OCI-M1 (cell line): ENCODE measurements at regions not wholly inside any gene's neighbourhood (a gene's known extent, or its start where the extent isn't known, plus 50 kb on each side); places are given as distances from the start of the nearest gene placed in this dataset.
"Not testable (repeated sequence)": the region's sequence is repeated elsewhere in the genome, so short reads cannot be mapped to it uniquely, and the experiment has no call there.

Experiments
- DNase-seq: peaks from one replicate; lab custom pipeline; 2025; lab: John Stamatoyannopoulos, UW

- not testable (repeated sequence) for DNase-seq
Observed at GRCh38 chr5:125253634-125254033, 507.2 kb upstream of the ZNF608 start.

DNA sequence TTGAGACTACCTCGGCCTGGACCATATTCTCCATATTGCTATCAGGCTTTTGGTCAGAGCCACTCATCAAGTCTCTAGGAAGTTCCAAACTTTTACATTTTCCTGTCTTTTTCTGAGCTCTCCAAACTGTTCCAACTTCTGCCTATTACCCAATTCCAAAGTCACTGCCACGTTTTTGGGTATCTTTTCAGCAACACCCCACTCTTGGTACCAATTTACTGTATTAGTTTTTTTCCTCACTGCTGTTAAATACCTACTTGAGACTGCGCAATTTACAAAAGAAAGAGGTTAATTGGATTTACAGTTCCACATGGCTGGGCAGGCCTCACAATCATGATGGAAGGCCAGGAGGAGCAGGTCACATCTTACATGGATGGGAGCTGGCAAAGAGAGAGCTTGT lies 507.8 kb upstream of the ZNF608 start:
- DNase-seq: no peak

- DNase-seq: no peak
Observed at GRCh38 chr5:125256296-125256695, 509.9 kb upstream of the ZNF608 start.

DNA sequence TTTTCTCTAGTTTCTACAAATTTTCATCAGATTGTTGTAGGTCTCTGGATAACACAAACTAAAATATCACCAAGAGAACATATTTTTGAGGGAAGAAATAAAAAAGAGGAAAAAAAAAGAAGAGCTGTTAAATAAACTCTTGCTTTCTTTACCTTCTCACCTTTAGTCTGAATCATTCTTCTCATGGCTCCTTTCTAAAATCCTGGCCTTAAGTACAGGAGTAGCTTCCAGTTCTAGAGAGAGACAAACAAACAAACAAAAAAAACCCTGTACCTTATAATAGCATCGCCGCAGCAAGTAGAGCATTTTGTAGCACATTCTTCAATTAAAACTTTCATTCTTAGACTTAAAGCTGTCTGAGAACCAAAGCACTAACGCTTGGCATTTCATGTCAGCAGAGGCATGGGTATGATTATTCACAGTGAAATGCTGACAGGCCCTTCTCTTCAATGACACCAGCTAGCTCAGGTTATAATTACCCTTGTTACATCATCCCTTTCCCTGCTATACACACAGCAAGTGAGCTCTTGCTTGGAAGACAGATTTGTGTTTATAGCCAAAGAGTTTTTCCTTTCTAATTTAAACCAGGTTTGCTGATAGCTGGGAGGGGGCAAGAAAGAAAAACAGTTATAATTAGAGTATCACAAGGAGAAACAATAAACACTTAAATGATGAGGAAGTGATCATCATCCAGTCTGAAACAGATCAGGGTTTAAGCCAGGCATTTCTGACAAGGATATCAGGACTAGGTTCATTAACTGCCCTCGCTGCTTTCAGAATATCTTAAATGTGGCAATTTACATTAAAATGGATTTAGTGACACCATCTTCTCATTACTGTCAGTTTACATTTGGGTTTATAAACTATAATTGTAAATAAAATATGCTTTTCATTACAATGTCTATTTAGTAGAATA lies 510.9 kb upstream of the ZNF608 start:
- no peak for DNase-seq

DNA sequence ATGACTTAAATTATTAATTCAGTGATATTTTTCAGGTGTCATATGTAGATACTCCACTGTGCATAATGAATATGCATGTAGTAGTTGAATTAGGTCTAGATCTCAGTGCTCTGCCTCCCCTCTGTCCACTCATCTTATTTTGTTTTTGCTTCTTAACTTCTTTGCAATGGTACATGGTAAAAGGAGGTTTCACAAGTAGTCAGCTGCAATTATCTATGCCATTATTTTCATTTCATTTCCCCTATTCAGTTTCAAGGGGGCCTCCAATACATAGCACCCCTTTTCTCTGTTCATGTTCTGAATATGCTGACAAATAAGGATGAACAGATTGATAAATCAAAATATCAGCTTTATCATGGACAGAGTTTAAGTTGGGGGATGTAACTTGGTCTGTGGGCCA lies 511.6 kb upstream of the ZNF608 start:
- DNase-seq: no peak

DNA sequence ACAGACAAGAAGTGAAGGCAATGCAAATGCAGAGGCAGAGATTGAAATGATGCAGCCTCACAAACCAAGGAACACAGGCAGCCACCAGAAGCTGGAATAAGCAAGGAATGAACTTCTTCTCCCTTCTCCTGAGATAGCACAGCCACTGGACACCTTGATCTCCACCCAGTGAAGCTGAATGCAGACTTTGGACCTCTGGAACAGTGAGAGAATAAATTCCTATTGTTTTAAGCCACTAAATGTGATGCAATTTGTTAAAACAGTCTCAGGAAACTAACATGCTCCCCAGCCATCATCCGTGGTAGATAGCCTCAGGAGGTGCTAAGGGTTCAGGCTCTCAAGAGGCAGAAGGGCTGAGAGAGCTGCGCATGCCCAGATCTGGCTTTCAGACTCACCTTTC lies 512.2 kb upstream of the ZNF608 start:
- DNase-seq: no peak

GRCh38 chr5:125261505-125262250 lies 515.2 kb upstream of the ZNF608 start:
- no peak for DNase-seq

- DNase-seq: no peak
Observed at GRCh38 chr5:125262782-125263181, 516.3 kb upstream of the ZNF608 start.

DNA sequence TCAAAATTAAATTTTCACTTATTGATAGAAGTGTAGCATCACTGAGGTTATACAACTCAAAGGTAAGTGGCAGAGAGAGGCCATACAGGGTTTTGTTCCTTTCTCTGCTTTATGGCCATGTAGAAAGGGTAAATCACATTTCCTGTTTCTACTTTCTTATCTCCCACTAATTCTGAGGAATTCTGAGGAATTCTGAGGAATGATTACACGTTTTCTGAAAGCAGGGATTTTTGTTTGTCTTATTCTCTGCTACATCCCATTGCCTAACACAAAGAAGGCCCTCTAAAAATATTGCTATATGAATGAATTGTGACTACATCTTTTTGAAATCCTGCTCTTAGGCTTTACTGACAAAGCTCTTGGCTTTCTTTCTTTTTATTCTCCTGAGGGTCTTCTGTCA lies 516.9 kb upstream of the ZNF608 start:
- DNase-seq: no peak

DNA sequence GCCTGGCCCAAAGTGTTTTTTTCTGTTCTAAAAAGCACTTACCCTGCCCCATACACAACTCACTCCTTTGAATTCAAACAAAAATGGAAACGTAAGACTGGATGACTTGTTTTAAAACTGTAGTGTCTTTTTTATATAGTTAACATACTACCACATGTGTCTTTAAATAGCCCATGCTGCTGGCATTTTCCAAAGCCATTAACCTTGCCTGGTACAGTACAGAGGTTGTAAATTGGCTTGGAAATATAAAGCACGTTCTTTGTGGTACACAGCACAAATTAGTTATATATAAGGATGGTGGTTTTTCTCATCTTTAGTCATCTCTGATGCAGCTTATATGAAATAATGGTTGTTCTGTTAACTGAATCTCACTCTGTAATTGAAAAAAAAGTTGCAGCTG lies 519.7 kb upstream of the ZNF608 start:
- DNase-seq: no peak

DNA sequence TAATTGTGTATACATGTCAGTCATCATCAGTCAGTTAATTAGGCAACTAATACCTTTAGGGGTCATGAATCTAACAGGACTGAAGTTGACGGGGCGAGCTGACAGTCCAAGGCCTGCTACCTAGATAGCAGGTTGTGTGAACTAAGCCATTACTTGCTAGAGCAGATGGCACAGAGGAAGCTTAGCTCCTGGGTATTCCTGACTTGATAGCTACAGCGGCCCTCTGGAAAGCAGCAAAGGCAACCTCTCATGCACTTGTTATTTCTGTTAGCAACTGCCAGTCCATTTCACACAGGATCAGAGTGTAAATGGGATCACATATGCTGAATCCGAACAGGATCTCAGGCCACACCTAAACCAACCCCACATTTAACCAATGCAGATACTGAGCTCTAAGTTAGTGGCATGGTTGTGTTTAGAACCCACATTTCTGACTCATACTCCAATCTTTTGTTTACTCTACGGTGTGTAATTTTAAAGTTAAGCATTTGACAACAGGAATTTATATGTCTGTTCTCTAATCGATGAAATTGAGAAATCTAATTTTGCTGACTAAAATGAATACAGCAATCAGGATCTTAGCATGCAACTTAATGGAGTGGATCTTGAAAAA lies 521.3 kb upstream of the ZNF608 start:
- no peak for DNase-seq

GRCh38 chr5:125269926-125270325 lies 523.5 kb upstream of the ZNF608 start:
- no peak for DNase-seq

DNA sequence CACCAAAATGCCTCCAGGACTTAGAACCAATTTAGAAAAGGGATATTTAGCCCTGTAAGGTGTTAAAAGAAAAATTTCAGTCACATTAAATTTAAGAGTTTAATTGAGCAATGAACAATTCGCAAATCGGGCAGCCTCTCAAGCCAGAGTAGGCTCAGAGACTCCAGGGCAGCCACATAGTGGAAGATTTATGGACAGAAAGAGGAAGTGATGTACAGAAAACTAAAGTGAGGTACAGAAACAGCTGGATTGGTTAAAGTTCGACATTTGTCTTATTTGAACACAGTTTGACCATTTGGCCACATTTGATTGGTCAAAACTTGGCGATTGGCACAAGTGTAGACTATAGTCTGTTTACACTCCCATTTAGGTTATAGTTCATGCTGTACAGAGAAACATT lies 525.9 kb upstream of the ZNF608 start:
- no peak for DNase-seq

GRCh38 chr5:125274211-125274610 lies 527.8 kb upstream of the ZNF608 start:
- no peak for DNase-seq

DNA sequence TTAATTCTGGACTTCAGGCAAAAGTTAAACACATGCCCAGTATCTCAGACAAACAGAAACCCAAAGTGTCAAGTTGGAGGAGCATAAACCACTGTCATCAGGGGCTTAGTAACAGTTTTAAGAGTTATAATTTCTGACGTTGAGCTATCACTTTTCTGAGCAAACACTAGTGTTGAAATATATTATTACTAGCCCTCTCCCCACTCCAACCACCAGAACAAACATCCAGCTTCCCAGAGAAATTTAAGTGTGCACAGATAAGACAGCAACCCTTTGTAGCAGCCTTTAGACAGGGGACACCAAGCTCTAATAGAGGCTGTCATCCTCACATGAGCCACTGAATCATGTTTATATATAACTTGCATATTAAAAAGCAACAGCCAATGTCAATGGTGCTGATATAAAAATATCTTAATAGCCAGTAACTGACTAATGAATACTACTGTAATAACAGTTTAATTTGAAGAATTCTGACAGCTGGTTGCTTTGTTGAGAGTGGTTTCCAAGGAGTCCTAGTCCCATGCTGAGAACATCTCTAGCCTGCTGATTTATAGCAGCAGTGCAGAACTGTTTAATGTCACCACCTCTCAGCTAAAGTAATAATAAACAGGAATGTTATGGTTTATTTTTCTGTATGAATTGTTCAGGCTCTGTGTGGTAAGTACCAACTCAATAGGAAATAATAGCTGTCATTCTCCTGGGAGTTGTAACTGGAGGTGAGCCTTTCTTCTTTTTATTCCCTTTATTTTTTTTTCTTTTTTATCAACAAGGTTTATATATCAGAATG lies 528.7 kb upstream of the ZNF608 start:
- DNase-seq: no peak

GRCh38 chr5:125275725-125276090 lies 529.3 kb upstream of the ZNF608 start:
- no peak for DNase-seq

GRCh38 chr5:125276096-125276495 lies 529.7 kb upstream of the ZNF608 start:
- no peak for DNase-seq

- no peak for DNase-seq
Observed at GRCh38 chr5:125277494-125278154, 531.2 kb upstream of the ZNF608 start.

GRCh38 chr5:125278711-125279110 lies 532.3 kb upstream of the ZNF608 start:
- DNase-seq: no peak

DNA sequence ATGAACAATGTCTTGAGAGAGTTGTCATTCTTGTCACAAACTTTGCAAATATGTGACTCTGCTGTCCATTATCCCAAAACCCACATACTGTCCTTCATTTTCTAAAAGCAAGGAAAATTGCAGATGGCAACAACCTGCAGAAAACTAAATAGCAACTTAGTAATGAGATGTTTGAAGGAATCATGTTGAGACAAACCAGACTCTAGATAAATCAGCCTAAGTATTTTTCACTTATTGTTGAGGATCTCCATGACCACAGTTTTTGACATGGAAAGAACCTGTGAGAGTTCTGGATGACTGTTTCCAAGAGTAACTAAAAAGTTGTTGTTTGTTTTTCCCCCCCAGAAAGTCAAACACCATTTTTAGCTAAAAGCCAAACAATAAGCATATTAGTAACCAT lies 535.2 kb upstream of the ZNF608 start:
- DNase-seq: no peak

DNA sequence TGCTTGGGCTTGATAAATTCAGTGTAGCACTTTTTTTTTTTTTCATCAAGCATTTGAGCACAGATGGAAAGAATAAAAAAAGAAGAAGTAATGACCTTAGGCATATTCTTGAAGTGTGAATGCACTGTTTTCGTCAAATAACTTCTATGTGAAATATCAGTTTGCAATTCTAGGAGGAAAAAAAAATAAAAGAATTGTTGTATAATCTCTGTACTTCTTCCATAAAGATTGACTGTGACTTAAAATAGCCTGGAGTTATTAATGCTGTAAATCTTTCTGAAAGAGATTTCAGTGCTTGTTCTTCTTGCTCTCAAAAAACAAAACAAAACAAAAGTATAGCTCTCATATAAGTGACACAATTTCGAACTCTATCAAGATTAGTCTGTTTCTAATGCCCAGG lies 536.9 kb upstream of the ZNF608 start:
- DNase-seq: no peak

DNA sequence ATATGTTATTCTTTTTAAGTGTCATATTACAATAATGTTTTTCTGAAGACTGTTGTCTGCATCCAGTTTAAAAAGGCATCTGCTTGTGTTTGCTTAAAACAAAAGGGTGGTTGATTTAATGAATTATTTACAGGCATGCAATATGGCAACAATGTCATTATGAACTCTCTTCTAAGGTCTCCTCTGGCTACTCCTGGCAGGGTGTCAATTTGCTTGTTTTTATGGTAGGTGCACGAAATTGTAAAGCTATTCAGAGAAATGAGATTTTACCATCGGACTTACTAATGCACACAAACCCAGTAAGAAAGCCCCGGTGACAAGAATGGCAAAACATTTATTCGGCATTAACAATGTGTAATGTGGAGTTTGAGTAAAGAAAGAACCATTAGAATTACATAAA lies 539.8 kb upstream of the ZNF608 start:
- DNase-seq: no peak
